NCI-H146 treated with DMSO at 0.1 percent for 48 hours (cell line): ENCODE measurements at regions not wholly inside any gene's neighbourhood (a gene's known extent, or its start where the extent isn't known, plus 50 kb on each side); places are given as distances from the start of the nearest gene placed in this dataset.
"Not testable (repeated sequence)": the region's sequence is repeated elsewhere in the genome, so short reads cannot be mapped to it uniquely, and the experiment has no call there.

ENCODE experiments used
- DNase-seq: peaks from one replicate; lab custom pipeline; 2025; ENCODE audit not compliant: unreplicated experiment; lab: John Stamatoyannopoulos, UW

GRCh38 chr11:70901951-70902521 lies 350.3 kb downstream of the SHANK2 start:
- no peak for DNase-seq

DNA sequence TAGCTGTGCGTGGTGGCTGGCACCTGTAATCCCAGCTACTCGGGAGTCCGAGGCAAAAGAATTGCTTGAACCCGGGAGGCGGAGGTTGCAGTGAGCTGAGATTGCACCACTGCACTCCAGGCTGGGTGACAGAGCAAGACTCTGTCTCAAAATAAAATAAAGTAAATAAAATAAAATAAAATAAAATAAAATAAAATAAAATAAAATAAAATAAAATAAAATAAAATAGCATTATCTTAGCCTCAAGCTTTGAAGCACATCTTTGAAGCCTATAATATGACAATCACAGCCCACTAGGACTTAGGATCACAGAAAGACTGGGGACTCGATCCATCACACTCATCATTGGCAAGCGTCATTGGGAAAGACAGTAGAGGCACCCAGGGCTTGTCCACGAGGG lies 349.1 kb downstream of the SHANK2 start:
- not testable (repeated sequence) for DNase-seq

- DNase-seq, result no peak
Measured at GRCh38 chr11:70906101-70906500, 346.3 kb downstream of the SHANK2 start.

- no peak for DNase-seq
Measured at GRCh38 chr11:70908223-70908622, 344.2 kb downstream of the SHANK2 start.

- DNase-seq, result no peak
Measured at GRCh38 chr11:70910835-70911234, 341.5 kb downstream of the SHANK2 start.

DNA sequence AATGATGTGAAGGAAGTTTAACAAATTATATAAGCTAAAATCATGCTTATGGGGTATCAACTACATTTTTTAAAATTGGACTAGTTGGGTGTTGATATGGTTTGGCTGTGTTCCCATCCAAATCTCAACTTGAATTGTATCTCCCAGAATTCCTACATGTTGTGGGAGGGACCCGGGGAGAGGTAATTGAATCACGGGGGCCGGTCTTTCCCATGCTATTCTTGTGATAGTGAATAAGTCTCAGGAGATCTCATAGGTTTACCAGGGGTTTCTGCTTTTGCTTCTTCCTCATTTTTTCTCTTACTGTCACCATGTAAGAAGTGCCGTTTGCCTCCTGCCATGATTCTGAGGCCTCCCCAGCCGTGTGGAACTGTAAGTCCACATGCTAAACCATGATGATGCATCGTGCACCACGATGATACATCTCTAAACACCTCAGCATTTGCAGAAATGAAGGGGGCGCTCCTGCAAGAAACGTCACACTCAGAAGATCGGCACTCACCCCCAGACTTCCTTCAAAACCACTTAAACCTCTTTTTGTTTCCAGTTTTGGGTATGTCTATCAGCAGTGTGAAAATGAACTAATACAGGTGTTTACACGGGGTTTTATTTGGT lies 340.0 kb downstream of the SHANK2 start:
- no peak for DNase-seq

DNA sequence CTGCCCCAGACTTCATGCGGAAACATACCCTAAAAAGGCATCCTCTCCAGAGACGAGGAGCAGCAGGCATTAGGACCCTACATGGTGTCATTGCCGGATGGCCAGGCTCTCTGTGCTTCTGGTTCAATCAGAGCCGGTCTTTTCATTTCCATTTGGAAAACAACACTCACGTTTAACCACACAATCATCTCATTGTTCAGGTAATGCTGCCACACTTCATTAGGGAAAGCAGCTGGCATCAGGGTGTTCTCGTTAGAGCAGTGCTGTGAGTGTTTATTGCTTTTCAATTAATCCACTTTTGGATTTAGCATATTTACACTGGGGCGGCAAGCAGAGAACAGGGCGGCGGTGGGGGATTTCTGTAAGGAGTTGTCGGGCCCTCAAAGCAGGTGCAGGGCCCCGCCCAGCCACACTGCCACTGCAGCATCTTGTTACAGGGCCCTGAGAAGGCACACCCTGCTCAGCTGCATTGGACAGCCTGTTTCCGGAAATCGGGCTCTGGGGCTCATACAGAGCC lies 338.6 kb downstream of the SHANK2 start:
- peak; percentile 96 for DNase-seq

- no peak for DNase-seq
Measured at GRCh38 chr11:70914496-70914895, 337.9 kb downstream of the SHANK2 start.

GRCh38 chr11:70915158-70915985 lies 337.0 kb downstream of the SHANK2 start:
- no peak for DNase-seq

DNA sequence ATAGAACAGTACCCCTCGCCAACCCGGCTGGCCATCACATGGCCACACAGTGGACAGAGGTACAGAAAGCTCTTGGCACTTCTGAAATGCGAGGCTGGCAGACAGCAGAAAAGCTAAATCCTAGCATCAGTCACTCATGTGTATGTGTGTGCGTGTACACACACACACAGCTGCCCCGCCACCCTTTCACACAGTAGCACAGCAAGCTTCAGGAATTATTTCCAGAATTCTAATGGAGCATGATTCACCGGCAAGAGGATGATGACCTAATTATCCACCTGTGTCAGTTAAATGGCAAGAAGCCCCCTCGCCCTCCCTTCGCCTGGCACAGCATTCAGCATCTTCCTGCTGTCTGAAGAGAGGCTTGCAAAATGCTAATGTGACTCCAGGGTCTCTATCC lies 336.0 kb downstream of the SHANK2 start:
- DNase-seq, result no peak

- no peak for DNase-seq
Measured at GRCh38 chr11:70918242-70918641, 334.1 kb downstream of the SHANK2 start.

DNA sequence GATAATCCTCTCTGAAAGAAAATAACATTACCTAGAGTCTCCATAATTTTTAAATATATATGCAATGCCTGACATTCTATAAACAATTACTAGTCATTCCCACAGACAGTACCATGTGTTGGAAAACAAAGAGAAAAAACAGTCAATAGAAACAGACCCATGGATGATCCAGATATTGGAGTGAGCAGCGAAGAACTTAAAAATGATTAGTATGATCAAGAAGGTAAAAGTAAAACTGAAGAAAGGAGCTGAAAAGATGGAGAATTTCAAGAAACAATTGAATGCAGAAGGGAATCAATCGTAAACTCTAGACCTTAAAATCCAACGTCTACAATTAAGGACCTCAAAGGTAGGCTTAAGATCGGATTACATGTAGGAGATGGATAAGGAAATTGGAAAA lies 330.6 kb downstream of the SHANK2 start:
- no peak for DNase-seq

GRCh38 chr11:70924108-70924507 lies 328.3 kb downstream of the SHANK2 start:
- DNase-seq, result no peak

GRCh38 chr11:70925238-70925637 lies 327.1 kb downstream of the SHANK2 start:
- DNase-seq, result no peak

- DNase-seq, result no peak
Measured at GRCh38 chr11:70926543-70927201, 325.7 kb downstream of the SHANK2 start.

DNA sequence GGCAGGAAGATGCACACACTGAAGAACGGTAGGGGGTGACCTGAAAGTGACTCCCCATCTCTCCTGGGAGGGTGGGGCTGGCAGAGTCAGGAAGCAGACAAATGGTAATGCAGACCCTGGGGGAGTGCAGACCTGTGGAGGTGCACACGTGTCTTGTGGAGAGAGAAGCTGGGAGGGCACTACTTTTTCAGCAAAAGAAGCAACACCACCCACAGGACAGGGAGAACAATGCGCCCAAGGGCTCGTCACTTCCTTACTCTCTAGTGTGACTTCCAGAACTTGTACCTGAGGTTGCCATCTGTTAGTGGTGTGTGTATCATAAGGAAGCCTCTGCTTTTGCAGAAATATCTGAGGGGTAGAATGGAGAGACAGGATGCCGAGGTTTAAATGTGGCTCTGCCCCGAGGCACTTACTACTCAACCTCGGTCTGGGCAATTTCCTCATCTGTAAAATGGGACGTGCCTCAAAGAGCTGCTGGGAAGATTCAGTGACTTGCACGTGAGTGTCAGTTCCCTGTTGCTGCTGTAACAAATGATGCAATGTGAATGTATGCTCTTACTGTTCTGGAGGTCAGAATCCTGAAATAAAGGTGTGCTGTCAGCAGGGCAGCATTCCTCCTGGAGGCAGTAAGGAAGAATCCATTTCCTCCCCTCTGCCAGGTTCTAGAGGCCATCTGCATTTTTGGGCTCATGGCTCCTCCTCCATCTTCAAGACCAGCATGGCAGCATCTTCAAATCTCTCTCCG lies 323.4 kb downstream of the SHANK2 start:
- DNase-seq, result no peak

DNA sequence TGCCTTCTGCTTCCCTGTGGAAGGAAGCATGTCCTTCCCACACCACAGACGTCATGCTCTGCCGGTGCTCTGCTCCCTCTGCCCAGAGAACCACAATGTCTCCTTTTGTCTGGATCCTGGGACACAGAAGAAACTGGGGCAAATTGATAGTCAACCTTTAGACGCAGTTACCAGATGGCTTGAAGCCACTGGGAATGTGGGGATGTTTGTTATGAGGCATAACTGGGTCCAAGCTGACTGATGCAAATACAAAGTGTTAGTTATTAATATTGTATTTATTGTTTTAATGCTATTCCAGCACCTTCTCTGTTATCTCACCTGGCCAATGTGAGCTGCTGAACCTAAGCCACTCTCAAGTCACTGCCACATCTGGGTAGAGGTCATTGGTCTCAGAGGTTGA lies 322.2 kb downstream of the SHANK2 start:
- no peak for DNase-seq

- no peak for DNase-seq
Measured at GRCh38 chr11:70931430-70931829, 320.9 kb downstream of the SHANK2 start.

DNA sequence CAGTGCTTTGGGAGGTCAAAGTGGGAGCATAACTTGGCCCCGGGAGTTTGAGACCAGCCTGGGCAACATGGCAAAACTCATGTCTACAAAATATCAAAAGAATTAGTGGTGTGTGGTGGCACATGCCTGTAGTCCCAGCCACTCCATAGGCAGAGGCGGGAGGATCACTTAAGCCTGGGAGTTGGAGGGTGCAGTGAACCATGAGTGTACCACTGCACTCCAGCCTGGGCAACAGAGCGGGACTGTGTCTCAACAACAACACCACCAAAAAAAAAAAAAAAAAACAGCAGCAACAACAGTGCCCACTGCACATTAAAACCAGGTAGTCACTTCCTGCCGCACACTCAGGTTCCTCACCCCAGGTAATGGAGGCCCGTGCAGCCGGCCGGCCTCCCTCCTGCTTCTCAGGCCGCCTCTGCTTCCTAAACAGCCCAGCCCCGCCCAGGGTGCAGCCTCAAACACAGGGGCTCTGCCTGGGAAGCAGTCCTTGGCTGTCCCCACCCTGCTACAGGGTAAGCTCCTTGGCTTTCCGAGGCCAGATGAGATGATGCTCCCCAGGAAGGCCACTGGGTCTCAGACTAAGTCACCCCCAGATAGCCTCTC lies 318.3 kb downstream of the SHANK2 start:
- no peak for DNase-seq

DNA sequence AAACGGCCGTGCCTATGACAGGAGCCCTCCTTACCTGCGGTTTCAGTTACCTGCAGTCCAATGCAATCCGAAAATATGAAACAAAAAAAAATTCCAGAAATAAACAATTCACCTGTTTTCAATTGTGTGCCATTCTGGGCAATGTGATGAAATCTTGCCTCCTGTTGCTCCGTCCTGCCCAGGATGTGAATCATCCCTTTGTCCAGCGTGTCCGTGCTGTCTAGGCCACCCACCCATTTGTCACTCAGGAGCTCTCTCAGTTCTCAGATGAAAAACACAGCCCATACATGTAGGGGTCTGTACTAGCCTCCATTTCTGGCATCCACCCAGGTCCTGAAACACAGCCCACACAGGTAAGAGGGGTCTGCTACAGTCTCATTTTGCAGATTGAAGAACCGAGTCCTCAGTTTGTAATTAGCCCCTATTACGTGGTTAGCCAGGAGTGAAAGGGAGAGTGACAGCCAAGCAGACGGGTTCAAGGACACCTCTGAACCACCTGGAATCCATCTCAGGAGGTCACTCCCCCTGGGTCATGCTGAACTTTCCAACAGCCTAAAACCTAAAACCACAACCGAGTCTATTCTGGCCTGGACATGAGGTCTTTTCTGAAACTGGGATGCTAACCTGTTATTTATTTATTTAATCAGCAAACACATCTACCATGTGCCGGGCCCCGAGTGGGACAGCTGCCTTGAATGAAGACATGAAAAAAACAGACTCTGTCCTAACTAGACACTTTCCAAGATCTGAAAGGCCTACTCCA lies 317.2 kb downstream of the SHANK2 start:
- no peak for DNase-seq
